KOPT-K1 (cell line): ENCODE measurements at regions not wholly inside any gene's neighbourhood (a gene's known extent, or its start where the extent isn't known, plus 50 kb on each side); places are given as distances from the start of the nearest gene placed in this dataset.

Experiments
- H3K27ac ChIP-seq: fragments of 200-600 bp; sonication (generic); 2 replicates; pipeline ENCODE4 v1.5.1; 2016; ENCODE audit warnings: antibody characterized with exemption, mild to moderate bottlenecking, low read depth, low read length; ENCODE audit not compliant: poor library complexity, severe bottlenecking
- H3K36me3 ChIP-seq: fragments of 200-600 bp; sonication (generic); 2 replicates; pipeline ENCODE4 v1.5.1; 2017; ENCODE audit warnings: antibody characterized with exemption, mild to moderate bottlenecking, low read length, moderate library complexity; ENCODE audit not compliant: insufficient read depth
- H3K9me3 ChIP-seq: fragments of 200-600 bp; sonication (generic); 2 replicates; pipeline ENCODE4 v1.5.1; 2017; ENCODE audit warnings: antibody characterized with exemption, low read length, mild to moderate bottlenecking; ENCODE audit not compliant: insufficient read depth, poor library complexity, severe bottlenecking

GRCh38 chr5:52502460-52502999 is 285.2 kb upstream of the ITGA1 start:
- no peak overlapping the region for H3K27ac ChIP-seq

DNA sequence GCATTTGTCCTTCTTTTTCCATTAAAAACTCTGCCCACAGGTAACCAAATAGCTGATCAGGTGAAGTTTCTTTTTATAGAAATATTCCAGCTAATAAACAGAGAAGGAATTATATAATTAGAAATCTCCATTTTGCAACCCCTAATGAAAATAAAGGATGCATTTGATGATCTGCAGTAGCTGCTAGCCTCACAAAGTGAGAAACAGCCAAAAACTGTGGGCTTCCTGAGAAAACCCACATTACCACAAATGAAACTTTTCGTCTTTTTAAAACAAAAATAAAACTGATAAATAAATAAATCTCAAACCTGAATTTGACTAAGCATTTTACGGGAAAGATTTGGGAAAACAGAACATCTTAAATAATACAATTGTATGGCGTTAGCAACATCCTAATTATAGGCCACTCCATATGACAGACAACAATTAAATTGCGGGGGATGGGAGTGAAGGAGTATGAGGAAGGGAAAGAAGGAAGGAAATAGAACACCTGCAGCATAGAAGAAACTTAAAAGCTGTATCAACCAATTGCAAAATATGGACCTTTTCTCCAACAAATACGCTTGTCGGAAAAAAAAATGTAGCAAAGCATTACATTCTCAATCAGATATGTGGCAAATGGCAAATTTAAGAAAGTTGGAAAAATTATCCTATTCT is 283.0 kb upstream of the ITGA1 start:
- peak overlapping the region; percentile 60 for H3K27ac ChIP-seq
- no peaks in the 10 kb centered on the region for H3K9me3 ChIP-seq
- H3K36me3 ChIP-seq = no peaks in the 10 kb centered on the region

More at GRCh38 chr5:52502460-52502999, 285.2 kb upstream of the ITGA1 start:
- no peaks in the 10 kb centered on the region for H3K36me3 ChIP-seq
- no peaks in the 10 kb centered on the region for H3K9me3 ChIP-seq

DNA sequence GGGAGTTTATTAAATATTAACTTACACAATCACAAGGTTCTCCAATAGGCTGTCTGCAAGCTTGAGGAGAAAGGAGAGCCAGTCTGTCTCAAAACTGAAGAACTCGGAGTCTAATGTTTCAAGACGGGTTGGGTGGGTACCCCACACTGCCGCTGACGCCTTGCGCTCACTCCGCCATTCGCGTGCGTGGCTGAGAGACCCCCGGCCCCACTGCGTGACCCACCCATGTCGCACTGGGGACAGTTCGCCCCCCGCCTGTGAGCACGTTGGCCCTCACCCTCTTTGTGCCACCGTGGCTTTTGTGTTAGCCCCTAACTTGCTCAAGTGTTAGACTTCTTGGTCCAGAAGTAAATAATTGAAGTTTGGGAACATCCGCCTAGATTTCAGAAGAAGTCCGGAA is 270.0 kb upstream of the ITGA1 start:
- Histone ChIP-seq H3K9me3 (no peaks in the 10 kb centered on the region), H3K36me3 (no peaks in the 10 kb centered on the region), H3K27ac (no peak overlapping the region)

DNA sequence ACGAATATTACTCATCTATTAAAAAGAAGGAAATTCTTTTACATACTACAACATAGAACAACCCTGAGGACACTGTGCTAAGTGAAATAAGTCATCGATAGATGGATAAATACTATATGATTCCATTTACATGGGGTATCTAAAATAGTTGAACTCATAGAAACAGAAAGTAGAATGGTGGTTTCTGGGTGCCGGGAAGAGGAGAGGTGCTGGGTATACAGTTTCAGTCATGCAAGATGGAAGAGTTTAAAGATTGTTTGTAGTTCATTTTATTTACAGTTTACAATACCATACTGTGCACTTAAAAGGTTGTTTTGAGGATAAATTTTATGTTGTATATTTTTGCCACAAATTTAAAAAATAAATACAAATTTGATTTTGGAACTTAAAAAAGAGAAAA is 267.5 kb upstream of the ITGA1 start:
- no peak overlapping the region for H3K27ac ChIP-seq
- no peaks in the 10 kb centered on the region for H3K9me3 ChIP-seq
- no peaks in the 10 kb centered on the region for H3K36me3 ChIP-seq

- no peaks in the 10 kb centered on the region for H3K36me3 ChIP-seq
- no peaks in the 10 kb centered on the region for H3K9me3 ChIP-seq
- no peak overlapping the region for H3K27ac ChIP-seq
Observed at GRCh38 chr5:52521236-52521635, 266.5 kb upstream of the ITGA1 start.

GRCh38 chr5:52523701-52524100 is 264.0 kb upstream of the ITGA1 start:
- Histone ChIP-seq H3K36me3 (no peaks in the 10 kb centered on the region), H3K9me3 (no peaks in the 10 kb centered on the region), H3K27ac (no peak overlapping the region)

DNA sequence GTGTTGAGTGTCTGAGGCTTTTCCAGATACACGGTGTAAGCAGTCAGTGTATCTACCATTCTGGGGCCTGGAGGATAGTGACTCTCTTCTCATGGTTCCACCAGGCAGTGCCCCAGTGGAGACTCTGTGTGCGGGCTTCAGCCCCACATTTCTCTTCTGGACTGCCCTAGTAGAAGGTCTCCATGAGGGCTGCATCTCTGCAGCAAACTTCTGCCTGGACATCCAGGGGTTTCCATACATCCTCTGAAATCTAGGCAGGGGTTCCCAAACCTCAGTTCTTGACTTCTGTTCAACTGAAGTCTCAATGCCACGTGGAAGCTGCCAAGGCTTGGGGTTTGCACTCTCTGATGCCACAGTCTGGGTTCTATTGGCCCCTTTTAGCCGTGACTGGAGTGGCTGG is 256.6 kb upstream of the ITGA1 start:
- peaks cover 25% of the 10 kb centered on the region for H3K9me3 ChIP-seq
- no peak overlapping the region for H3K27ac ChIP-seq
- no peaks in the 10 kb centered on the region for H3K36me3 ChIP-seq

DNA sequence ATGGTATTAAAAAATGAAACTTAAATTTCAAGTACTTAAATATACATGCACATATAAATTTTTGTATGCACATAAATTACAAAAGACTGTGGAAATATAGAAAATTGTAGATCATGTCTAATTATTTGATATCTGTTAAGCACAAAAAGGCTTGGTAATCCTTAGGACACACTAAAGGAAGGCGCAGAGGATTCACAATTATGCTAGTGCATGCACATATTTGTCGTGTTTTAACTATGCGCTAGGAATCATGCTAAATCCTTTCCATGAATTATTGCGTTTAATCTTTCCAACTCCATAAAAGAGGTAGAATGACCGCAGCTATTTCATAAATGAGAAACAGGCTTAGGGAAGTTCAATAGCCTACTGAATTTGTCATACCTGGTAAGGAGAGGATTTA is 244.1 kb upstream of the ITGA1 start:
- peaks cover 6% of the 10 kb centered on the region for H3K9me3 ChIP-seq
- no peak overlapping the region for H3K27ac ChIP-seq
- H3K36me3 ChIP-seq = no peaks in the 10 kb centered on the region

- H3K9me3 ChIP-seq = peaks cover 7% of the 10 kb centered on the region
Observed at GRCh38 chr5:52544738-52545137, 243.0 kb upstream of the ITGA1 start.

DNA sequence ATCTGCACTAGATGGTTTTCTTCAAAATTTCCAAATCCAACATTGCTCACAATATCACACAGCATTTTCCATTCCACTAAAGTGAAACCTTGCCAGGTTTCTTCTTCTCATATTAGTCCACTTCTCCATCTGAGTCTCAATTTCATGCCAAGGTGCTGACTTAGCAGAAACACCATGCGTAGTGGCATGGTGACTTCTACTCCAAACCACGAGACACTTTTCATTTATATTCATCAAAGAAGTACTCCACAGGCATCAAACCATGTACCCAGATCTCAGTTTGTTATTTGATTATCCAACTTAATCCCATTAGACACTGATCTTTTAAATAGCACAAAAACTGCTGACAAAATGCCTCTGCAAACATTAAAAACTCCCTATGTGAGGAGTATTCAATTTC is 233.4 kb upstream of the ITGA1 start:
- no peaks in the 10 kb centered on the region for H3K36me3 ChIP-seq
- H3K9me3 ChIP-seq = no peaks in the 10 kb centered on the region
- no peak overlapping the region for H3K27ac ChIP-seq

More at GRCh38 chr5:52544738-52545137, 243.0 kb upstream of the ITGA1 start:
- Histone ChIP-seq H3K27ac (no peak overlapping the region), H3K36me3 (no peaks in the 10 kb centered on the region)

- Histone ChIP-seq H3K27ac (no peak overlapping the region), H3K36me3 (no peaks in the 10 kb centered on the region), H3K9me3 (no peaks in the 10 kb centered on the region)
Observed at GRCh38 chr5:52560366-52560765, 227.3 kb upstream of the ITGA1 start.

DNA sequence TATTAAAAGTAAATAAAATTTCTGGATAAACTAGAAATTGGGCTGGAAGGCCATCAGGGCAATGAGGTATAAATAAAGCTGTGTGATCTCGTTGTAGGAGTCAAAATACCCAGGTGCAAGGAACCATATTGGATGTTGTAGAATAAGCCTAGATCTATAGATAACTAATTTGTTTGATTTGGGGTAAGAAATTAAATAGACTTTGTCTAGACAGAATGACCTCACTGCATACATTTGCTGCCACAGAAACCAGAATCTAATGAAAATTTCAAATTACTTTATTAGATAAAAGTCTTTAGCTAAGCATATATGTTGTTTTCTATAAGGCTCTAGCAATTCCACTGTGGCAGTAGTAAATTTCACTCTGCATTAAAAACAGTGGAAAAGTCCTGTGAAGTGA is 225.2 kb upstream of the ITGA1 start:
- Histone ChIP-seq H3K36me3 (no peaks in the 10 kb centered on the region), H3K27ac (no peak overlapping the region), H3K9me3 (no peaks in the 10 kb centered on the region)

- Histone ChIP-seq H3K27ac (no peak overlapping the region), H3K9me3 (no peaks in the 10 kb centered on the region), H3K36me3 (no peaks in the 10 kb centered on the region)
Observed at GRCh38 chr5:52564587-52564986, 223.1 kb upstream of the ITGA1 start.

GRCh38 chr5:52577546-52577945 is 210.2 kb upstream of the ITGA1 start:
- Histone ChIP-seq H3K36me3 (no peaks in the 10 kb centered on the region), H3K9me3 (no peaks in the 10 kb centered on the region), H3K27ac (no peak overlapping the region)

DNA sequence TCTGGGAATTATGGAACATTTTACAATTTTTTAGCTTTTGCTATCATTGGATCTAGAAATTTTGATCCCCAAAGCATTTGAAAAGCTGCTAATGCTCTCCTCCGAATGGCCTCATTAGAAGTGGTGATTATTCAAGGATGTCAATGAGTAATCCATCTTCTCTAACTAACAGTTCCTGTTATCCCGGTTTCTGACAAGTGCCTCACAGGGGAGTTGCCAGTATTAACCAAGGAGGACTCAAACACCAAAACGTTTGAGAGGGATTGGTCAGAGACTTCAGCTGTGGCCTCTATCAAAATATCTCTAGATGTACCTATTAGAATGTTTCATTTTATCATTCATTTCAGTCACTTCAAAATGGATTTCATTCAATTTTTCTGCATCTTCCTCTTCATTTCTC is 208.3 kb upstream of the ITGA1 start:
- Histone ChIP-seq H3K27ac (no peak overlapping the region), H3K9me3 (no peaks in the 10 kb centered on the region), H3K36me3 (no peaks in the 10 kb centered on the region)

DNA sequence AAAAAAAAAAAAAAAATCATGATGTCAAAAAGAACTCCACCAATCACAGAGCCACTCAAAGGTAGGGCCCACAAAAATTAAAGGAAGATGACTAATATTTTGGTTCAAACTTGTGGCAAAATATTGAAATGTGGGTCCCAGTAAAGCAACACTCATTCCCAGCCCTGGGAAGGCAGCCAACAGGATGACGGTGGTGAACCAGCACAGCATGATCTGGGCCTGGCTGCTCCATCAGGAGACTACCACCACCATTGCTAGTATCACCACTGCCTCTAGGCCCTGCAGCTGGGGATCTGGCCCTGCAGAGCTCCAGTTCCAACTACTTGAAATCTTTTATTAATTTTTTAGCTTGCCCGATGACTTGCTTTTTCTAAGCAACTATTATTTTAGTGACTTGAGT is 206.8 kb upstream of the ITGA1 start:
- Histone ChIP-seq H3K9me3 (no peaks in the 10 kb centered on the region), H3K36me3 (no peaks in the 10 kb centered on the region), H3K27ac (no peak overlapping the region)
